ENCODE measurements at regions not wholly inside any gene's neighbourhood (a gene's known extent, or its start where the extent isn't known, plus 50 kb on each side); places are given as distances from the start of the nearest gene placed in this dataset.

DNA sequence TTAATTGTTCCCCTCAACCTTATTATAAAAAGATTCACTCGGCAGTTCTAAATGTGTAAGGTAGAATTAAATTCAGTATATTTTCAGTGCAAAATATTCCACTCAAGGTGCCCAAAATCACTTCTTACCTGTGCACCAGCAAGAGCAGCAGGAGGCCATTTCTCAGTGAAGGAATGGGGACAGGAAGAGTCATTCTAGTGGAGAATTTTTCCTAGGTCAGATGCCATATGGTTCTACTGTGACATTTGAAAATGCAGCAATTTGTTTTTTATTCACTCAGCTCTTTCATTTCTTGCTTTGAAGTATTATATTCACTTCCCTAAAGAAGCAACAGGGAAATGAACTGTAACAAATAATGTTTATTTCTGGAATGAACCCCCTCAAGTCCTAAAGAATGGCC lies 264.0 kb upstream of the SYT1 start:
- Histone ChIP-seq H3K27ac (ENCODE audit: low read length) (no peak overlapping the region), H3K4me1 (ENCODE audit: control insufficient read depth, low read depth, low read length) (no peaks in the 10 kb centered on the region), H3K27me3 (ENCODE audit: control insufficient read depth, insufficient read depth, low read length) (no peaks in the 10 kb centered on the region), H3K36me3 (ENCODE audit: control insufficient read depth, low read depth, low read length) (no peaks in the 10 kb centered on the region), H3K9ac (ENCODE audit: low read length) (no peak overlapping the region), H3K4me3 (ENCODE audit: low read length) (no peak overlapping the region), H3K9me3 (ENCODE audit: control insufficient read depth, low read depth, low read length) (no peaks in the 10 kb centered on the region)

DNA sequence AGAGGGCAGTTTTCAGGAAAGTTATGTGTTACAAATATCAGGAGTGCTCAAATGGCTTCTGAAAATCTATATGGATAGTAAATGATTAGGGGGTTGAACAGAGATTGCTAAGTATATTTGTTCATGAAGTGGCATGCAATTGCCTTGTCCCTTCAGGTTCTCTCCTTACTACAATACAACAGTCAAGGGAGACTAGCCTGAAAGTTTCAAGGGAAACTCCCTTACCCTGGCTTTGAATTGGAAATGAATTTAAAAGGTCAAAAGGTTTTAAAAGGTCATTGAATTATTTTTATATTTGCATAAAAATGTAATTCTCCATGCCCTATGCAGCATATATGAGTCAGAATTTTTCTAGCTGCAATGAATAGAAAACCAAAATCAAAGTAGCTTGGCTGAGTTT lies 253.1 kb upstream of the SYT1 start:
- no peaks in the 10 kb centered on the region for H3K4me1 ChIP-seq (ENCODE audit: control insufficient read depth, low read depth, low read length)
- no peaks in the 10 kb centered on the region for H3K27me3 ChIP-seq (ENCODE audit: control insufficient read depth, insufficient read depth, low read length)
- H3K9ac ChIP-seq (ENCODE audit: low read length): no peak overlapping the region
- H3K4me3 ChIP-seq (ENCODE audit: low read length): no peak overlapping the region
- no peaks in the 10 kb centered on the region for H3K9me3 ChIP-seq (ENCODE audit: control insufficient read depth, low read depth, low read length)
- H3K36me3 ChIP-seq (ENCODE audit: control insufficient read depth, low read depth, low read length): no peaks in the 10 kb centered on the region
- H3K27ac ChIP-seq (ENCODE audit: low read length): no peak overlapping the region

GRCh38 chr12:78612190-78612589 lies 252.4 kb upstream of the SYT1 start:
- Histone ChIP-seq H3K4me1 (ENCODE audit: control insufficient read depth, low read depth, low read length) (no peaks in the 10 kb centered on the region), H3K9me3 (ENCODE audit: control insufficient read depth, low read depth, low read length) (no peaks in the 10 kb centered on the region), H3K9ac (ENCODE audit: low read length) (no peak overlapping the region), H3K4me3 (ENCODE audit: low read length) (no peak overlapping the region), H3K27me3 (ENCODE audit: control insufficient read depth, insufficient read depth, low read length) (no peaks in the 10 kb centered on the region), H3K36me3 (ENCODE audit: control insufficient read depth, low read depth, low read length) (no peaks in the 10 kb centered on the region), H3K27ac (ENCODE audit: low read length) (no peak overlapping the region)

GRCh38 chr12:78617683-78618082 lies 246.9 kb upstream of the SYT1 start:
- Histone ChIP-seq H3K9ac (ENCODE audit: low read length) (no peak overlapping the region), H3K4me1 (ENCODE audit: control insufficient read depth, low read depth, low read length) (no peaks in the 10 kb centered on the region), H3K36me3 (ENCODE audit: control insufficient read depth, low read depth, low read length) (no peaks in the 10 kb centered on the region), H3K9me3 (ENCODE audit: control insufficient read depth, low read depth, low read length) (no peaks in the 10 kb centered on the region), H3K27ac (ENCODE audit: low read length) (no peak overlapping the region), H3K27me3 (ENCODE audit: control insufficient read depth, insufficient read depth, low read length) (no peaks in the 10 kb centered on the region), H3K4me3 (ENCODE audit: low read length) (no peak overlapping the region)

GRCh38 chr12:78622529-78623195 lies 241.9 kb upstream of the SYT1 start:
- H3K27ac ChIP-seq (ENCODE audit: low read length): no peak overlapping the region
- no peaks in the 10 kb centered on the region for H3K9me3 ChIP-seq (ENCODE audit: control insufficient read depth, low read depth, low read length)
- no peak overlapping the region for H3K4me3 ChIP-seq (ENCODE audit: low read length)
- no peak overlapping the region for H3K9ac ChIP-seq (ENCODE audit: low read length)
- H3K36me3 ChIP-seq (ENCODE audit: control insufficient read depth, low read depth, low read length): no peaks in the 10 kb centered on the region
- no peaks in the 10 kb centered on the region for H3K27me3 ChIP-seq (ENCODE audit: control insufficient read depth, insufficient read depth, low read length)
- H3K4me1 ChIP-seq (ENCODE audit: control insufficient read depth, low read depth, low read length): no peaks in the 10 kb centered on the region

- no peak overlapping the region for H3K27ac ChIP-seq (ENCODE audit: low read length)
These were observed 236.0 kb upstream of the SYT1 start for GRCh38 chr12:78628491-78629100.

GRCh38 chr12:78636231-78636855 lies 228.2 kb upstream of the SYT1 start:
- Histone ChIP-seq H3K9me3 (ENCODE audit: control insufficient read depth, low read depth, low read length) (peaks cover under 1% of the 10 kb centered on the region), H3K27me3 (ENCODE audit: control insufficient read depth, insufficient read depth, low read length) (no peaks in the 10 kb centered on the region), H3K27ac (ENCODE audit: low read length) (no peak overlapping the region), H3K4me1 (ENCODE audit: control insufficient read depth, low read depth, low read length) (peaks cover 5% of the 10 kb centered on the region), H3K4me3 (ENCODE audit: low read length) (no peak overlapping the region), H3K36me3 (ENCODE audit: control insufficient read depth, low read depth, low read length) (no peaks in the 10 kb centered on the region), H3K9ac (ENCODE audit: low read length) (no peak overlapping the region)

More at GRCh38 chr12:78628491-78629100, 236.0 kb upstream of the SYT1 start:
- H3K9ac ChIP-seq (ENCODE audit: low read length): no peak overlapping the region
- H3K4me3 ChIP-seq (ENCODE audit: low read length): no peak overlapping the region
- peaks cover 5% of the 10 kb centered on the region for H3K9me3 ChIP-seq (ENCODE audit: control insufficient read depth, low read depth, low read length)
- no peaks in the 10 kb centered on the region for H3K27me3 ChIP-seq (ENCODE audit: control insufficient read depth, insufficient read depth, low read length)
- no peaks in the 10 kb centered on the region for H3K36me3 ChIP-seq (ENCODE audit: control insufficient read depth, low read depth, low read length)
- no peaks in the 10 kb centered on the region for H3K4me1 ChIP-seq (ENCODE audit: control insufficient read depth, low read depth, low read length)

DNA sequence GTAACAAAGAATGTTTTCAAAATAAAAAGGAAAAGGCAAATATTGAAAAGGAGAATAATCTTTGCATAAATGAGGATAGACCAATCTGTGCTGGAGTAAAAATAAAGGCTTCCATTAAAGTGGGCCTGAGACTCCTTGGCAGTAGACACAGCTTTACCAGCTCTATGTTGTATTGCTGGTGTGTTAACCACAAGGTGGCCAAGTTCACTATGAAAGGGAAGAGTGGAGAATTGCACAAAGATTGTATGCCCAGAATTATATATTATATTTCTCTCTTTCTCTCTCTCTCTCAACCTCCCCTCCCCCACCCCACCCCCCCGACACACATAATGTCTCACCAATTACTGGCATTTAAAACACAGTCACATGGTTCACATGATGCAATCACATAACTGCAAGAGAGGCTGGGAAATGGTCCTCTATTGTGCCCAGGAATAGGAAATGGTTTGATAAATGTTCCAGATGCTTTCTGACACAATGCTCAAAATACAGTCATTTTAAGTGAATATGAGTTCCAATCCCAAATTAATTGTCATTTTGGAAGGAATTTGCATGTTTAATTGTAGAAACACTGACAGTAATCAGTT lies 222.6 kb upstream of the SYT1 start:
- H3K9me3 ChIP-seq (ENCODE audit: control insufficient read depth, low read depth, low read length): no peaks in the 10 kb centered on the region
- no peaks in the 10 kb centered on the region for H3K36me3 ChIP-seq (ENCODE audit: control insufficient read depth, low read depth, low read length)
- H3K27me3 ChIP-seq (ENCODE audit: control insufficient read depth, insufficient read depth, low read length): peaks cover 16% of the 10 kb centered on the region
- H3K9ac ChIP-seq (ENCODE audit: low read length): no peak overlapping the region
- H3K4me3 ChIP-seq (ENCODE audit: low read length): no peak overlapping the region
- H3K4me1 ChIP-seq (ENCODE audit: control insufficient read depth, low read depth, low read length): no peaks in the 10 kb centered on the region
- H3K27ac ChIP-seq (ENCODE audit: low read length): no peak overlapping the region

GRCh38 chr12:78645956-78646355 lies 218.6 kb upstream of the SYT1 start:
- no peak overlapping the region for H3K27ac ChIP-seq (ENCODE audit: low read length)
- H3K4me3 ChIP-seq (ENCODE audit: low read length): no peak overlapping the region
- H3K36me3 ChIP-seq (ENCODE audit: control insufficient read depth, low read depth, low read length): no peaks in the 10 kb centered on the region
- no peak overlapping the region for H3K9ac ChIP-seq (ENCODE audit: low read length)
- H3K4me1 ChIP-seq (ENCODE audit: control insufficient read depth, low read depth, low read length): no peaks in the 10 kb centered on the region
- H3K27me3 ChIP-seq (ENCODE audit: control insufficient read depth, insufficient read depth, low read length): peaks cover 42% of the 10 kb centered on the region
- no peaks in the 10 kb centered on the region for H3K9me3 ChIP-seq (ENCODE audit: control insufficient read depth, low read depth, low read length)

- Histone ChIP-seq H3K4me1 (ENCODE audit: control insufficient read depth, low read depth, low read length) (no peaks in the 10 kb centered on the region), H3K27me3 (ENCODE audit: control insufficient read depth, insufficient read depth, low read length) (peaks cover 85% of the 10 kb centered on the region), H3K27ac (ENCODE audit: low read length) (no peak overlapping the region), H3K36me3 (ENCODE audit: control insufficient read depth, low read depth, low read length) (no peaks in the 10 kb centered on the region), H3K4me3 (ENCODE audit: low read length) (no peak overlapping the region), H3K9ac (ENCODE audit: low read length) (no peak overlapping the region), H3K9me3 (ENCODE audit: control insufficient read depth, low read depth, low read length) (no peaks in the 10 kb centered on the region)
These were observed 212.8 kb upstream of the SYT1 start for GRCh38 chr12:78651755-78652154.

DNA sequence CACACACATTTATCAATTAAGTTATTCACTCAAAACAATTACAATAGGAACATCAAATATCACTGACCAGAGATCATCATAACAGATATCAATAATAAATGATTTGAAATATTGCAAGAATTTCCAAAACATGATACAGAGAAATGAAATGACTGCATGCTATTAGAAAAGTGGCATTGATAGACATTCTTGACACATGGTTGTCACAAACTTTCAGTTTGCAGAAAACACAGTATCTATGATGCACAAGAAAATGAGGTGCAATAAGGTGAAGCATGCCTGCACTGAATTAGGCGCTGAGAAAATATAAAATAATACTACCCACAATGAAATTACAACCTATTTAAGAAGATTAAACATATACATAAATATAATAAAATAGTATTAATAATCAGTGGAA lies 198.0 kb upstream of the SYT1 start:
- H3K4me1 ChIP-seq (ENCODE audit: control insufficient read depth, low read depth, low read length): no peaks in the 10 kb centered on the region
- H3K36me3 ChIP-seq (ENCODE audit: control insufficient read depth, low read depth, low read length): no peaks in the 10 kb centered on the region

More for the DNA sequence above, 198.0 kb upstream of the SYT1 start:
- no peaks in the 10 kb centered on the region for H3K27me3 ChIP-seq (ENCODE audit: control insufficient read depth, insufficient read depth, low read length)
- H3K27ac ChIP-seq (ENCODE audit: low read length): no peak overlapping the region
- no peak overlapping the region for H3K9ac ChIP-seq (ENCODE audit: low read length)
- no peak overlapping the region for H3K4me3 ChIP-seq (ENCODE audit: low read length)
- no peaks in the 10 kb centered on the region for H3K9me3 ChIP-seq (ENCODE audit: control insufficient read depth, low read depth, low read length)
